CD4-positive, alpha-beta T cell treated with Interleukin-4 for 1 hour (primary cell): ENCODE measurements at regions not wholly inside any gene's neighbourhood (a gene's known extent, or its start where the extent isn't known, plus 50 kb on each side); places are given as distances from the start of the nearest gene placed in this dataset.

Experiments used
- DNase-seq, 2 donors: peaks; one replicate each; pipeline ENCODE4 v3.0.0-alpha.2; 2020 to 2022

GRCh38 chr13:24012648-24013047 is 115.3 kb upstream of the C1QTNF9B start:
- no peak for DNase-seq

GRCh38 chr13:24013189-24013588 is 115.9 kb upstream of the C1QTNF9B start:
- DNase-seq: no peak

- DNase-seq: no peak
These were observed 118.7 kb upstream of the C1QTNF9B start for GRCh38 chr13:24016046-24016445.

GRCh38 chr13:24022568-24022967 is 125.3 kb upstream of the C1QTNF9B start:
- DNase-seq: no peak

GRCh38 chr13:24023073-24023472 is 125.8 kb upstream of the C1QTNF9B start:
- DNase-seq: no peak

- DNase-seq: no peak
These were observed 130.2 kb upstream of the C1QTNF9B start for GRCh38 chr13:24027494-24027893.

GRCh38 chr13:24032252-24032651 is 128.3 kb upstream of the SPATA13 start:
- DNase-seq: no peak

- no peak for DNase-seq
These were observed 127.8 kb upstream of the SPATA13 start for GRCh38 chr13:24032674-24033073.

- DNase-seq: no peak
These were observed 126.8 kb upstream of the SPATA13 start for GRCh38 chr13:24033527-24034302.

- DNase-seq: no peak
These were observed 125.1 kb upstream of the SPATA13 start for GRCh38 chr13:24035411-24035810.

- no peak for DNase-seq
These were observed 124.4 kb upstream of the SPATA13 start for GRCh38 chr13:24036115-24036514.

- no peak for DNase-seq
These were observed 122.1 kb upstream of the SPATA13 start for GRCh38 chr13:24038405-24038804.

GRCh38 chr13:24038841-24039330 is 121.6 kb upstream of the SPATA13 start:
- no peak for DNase-seq

GRCh38 chr13:24039621-24040475 is 120.7 kb upstream of the SPATA13 start:
- no peak for DNase-seq

GRCh38 chr13:24040835-24041234 is 119.7 kb upstream of the SPATA13 start:
- DNase-seq: no peak

GRCh38 chr13:24041651-24042225 is 118.8 kb upstream of the SPATA13 start:
- DNase-seq: no peak

- no peak for DNase-seq
These were observed 117.6 kb upstream of the SPATA13 start for GRCh38 chr13:24042710-24043440.

- no peak for DNase-seq
These were observed 116.8 kb upstream of the SPATA13 start for GRCh38 chr13:24043590-24044350.

GRCh38 chr13:24045597-24045996 is 114.9 kb upstream of the SPATA13 start:
- no peak for DNase-seq

GRCh38 chr13:24050292-24050711 is 110.2 kb upstream of the SPATA13 start:
- DNase-seq: no peak

- no peak for DNase-seq
These were observed 109.5 kb upstream of the SPATA13 start for GRCh38 chr13:24050796-24051715.
